Fibroblast of lung (primary cell): ENCODE measurements at regions not wholly inside any gene's neighbourhood (a gene's known extent, or its start where the extent isn't known, plus 50 kb on each side); places are given as distances from the start of the nearest gene placed in this dataset.

Experiments used
- EZH2 ChIP-seq: IDR thresholded peaks from 2 replicates; pipeline ENCODE4 v1.5.1; 2012; ENCODE audit warnings: low read length, control low read depth, mild to moderate bottlenecking; ENCODE audit errors: missing control alignments
- TF ChIP-seq, protein P1 (sequence below), 2 donors: IDR thresholded peaks in 1 of 2; conservative IDR thresholded peaks in 1 of 2; 1 replicate in 1 of 2; 2 replicates in 1 of 2; pipeline ENCODE4 v1.5.1; 2011 to 2012; ENCODE audit warnings: low read length in 2 of 2, control low read depth in 1 of 2, inconsistent platforms in 1 of 2, low read depth in 1 of 2, mild to moderate bottlenecking in 1 of 2

- TF ChIP-seq, protein P1, sequence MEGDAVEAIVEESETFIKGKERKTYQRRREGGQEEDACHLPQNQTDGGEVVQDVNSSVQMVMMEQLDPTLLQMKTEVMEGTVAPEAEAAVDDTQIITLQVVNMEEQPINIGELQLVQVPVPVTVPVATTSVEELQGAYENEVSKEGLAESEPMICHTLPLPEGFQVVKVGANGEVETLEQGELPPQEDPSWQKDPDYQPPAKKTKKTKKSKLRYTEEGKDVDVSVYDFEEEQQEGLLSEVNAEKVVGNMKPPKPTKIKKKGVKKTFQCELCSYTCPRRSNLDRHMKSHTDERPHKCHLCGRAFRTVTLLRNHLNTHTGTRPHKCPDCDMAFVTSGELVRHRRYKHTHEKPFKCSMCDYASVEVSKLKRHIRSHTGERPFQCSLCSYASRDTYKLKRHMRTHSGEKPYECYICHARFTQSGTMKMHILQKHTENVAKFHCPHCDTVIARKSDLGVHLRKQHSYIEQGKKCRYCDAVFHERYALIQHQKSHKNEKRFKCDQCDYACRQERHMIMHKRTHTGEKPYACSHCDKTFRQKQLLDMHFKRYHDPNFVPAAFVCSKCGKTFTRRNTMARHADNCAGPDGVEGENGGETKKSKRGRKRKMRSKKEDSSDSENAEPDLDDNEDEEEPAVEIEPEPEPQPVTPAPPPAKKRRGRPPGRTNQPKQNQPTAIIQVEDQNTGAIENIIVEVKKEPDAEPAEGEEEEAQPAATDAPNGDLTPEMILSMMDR (conservative IDR thresholded peaks at IDR 0.05 in 1 of 2, IDR thresholded peaks at IDR 0.05 in 1 of 2; ENCODE audit: low read depth in 1 of 2, low read length in 2 of 2), result no peak
- TF ChIP-seq EZH2, result no peak
Measured at GRCh38 chr6:170046791-170047626, 243.9 kb downstream of the DLL1 start.
